NCI-H1436 (cell line): ENCODE measurements at regions not wholly inside any gene's neighbourhood (a gene's known extent, or its start where the extent isn't known, plus 50 kb on each side); places are given as distances from the start of the nearest gene placed in this dataset.

ENCODE experiments used
- DNase-seq: peaks from one replicate; lab custom pipeline; 2025; lab: John Stamatoyannopoulos, UW

- DNase-seq = no peak
Observed at GRCh38 chr18:8969639-8970390, 132.7 kb upstream of the NDUFV2 start.

- no peak for DNase-seq
Observed at GRCh38 chr18:8970843-8971242, 131.7 kb upstream of the NDUFV2 start.

- DNase-seq = peak; percentile 43
Observed at GRCh38 chr18:8972116-8972515, 130.4 kb upstream of the NDUFV2 start.

GRCh38 chr18:8974279-8974678, 128.2 kb upstream of the NDUFV2 start:
- no peak for DNase-seq

GRCh38 chr18:8974696-8975095, 127.8 kb upstream of the NDUFV2 start:
- DNase-seq = no peak

- no peak for DNase-seq
Observed at GRCh38 chr18:8975624-8976023, 126.9 kb upstream of the NDUFV2 start.

GRCh38 chr18:8976606-8977005, 125.9 kb upstream of the NDUFV2 start:
- no peak for DNase-seq

- no peak for DNase-seq
Observed at GRCh38 chr18:8977166-8977565, 125.3 kb upstream of the NDUFV2 start.

- DNase-seq = no peak
Observed at GRCh38 chr18:8977701-8978100, 124.8 kb upstream of the NDUFV2 start.

GRCh38 chr18:8978394-8978793, 124.1 kb upstream of the NDUFV2 start:
- DNase-seq = no peak

- DNase-seq = no peak
Observed at GRCh38 chr18:8979258-8979988, 123.1 kb upstream of the NDUFV2 start.

GRCh38 chr18:8980496-8980895, 122.0 kb upstream of the NDUFV2 start:
- DNase-seq = no peak

- DNase-seq = no peak
Observed at GRCh38 chr18:8980918-8981317, 121.6 kb upstream of the NDUFV2 start.

GRCh38 chr18:8982416-8983183, 119.9 kb upstream of the NDUFV2 start:
- DNase-seq = peak; percentile 16

- no peak for DNase-seq
Observed at GRCh38 chr18:8983195-8983594, 119.3 kb upstream of the NDUFV2 start.

- no peak for DNase-seq
Observed at GRCh38 chr18:8984131-8984721, 118.3 kb upstream of the NDUFV2 start.

- no peak for DNase-seq
Observed at GRCh38 chr18:8987241-8987640, 115.3 kb upstream of the NDUFV2 start.

GRCh38 chr18:8988260-8988871, 114.1 kb upstream of the NDUFV2 start:
- DNase-seq = peak; percentile 58

- no peak for DNase-seq
Observed at GRCh38 chr18:8989017-8989416, 113.5 kb upstream of the NDUFV2 start.

- no peak for DNase-seq
Observed at GRCh38 chr18:8989855-8990254, 112.6 kb upstream of the NDUFV2 start.

GRCh38 chr18:8990276-8991031, 112.0 kb upstream of the NDUFV2 start:
- no peak for DNase-seq
